Activated CD4-positive, alpha-beta T cell treated with anti-CD3 and anti-CD28 coated beads for 48 hours (primary cell): ENCODE measurements at regions not wholly inside any gene's neighbourhood (a gene's known extent, or its start where the extent isn't known, plus 50 kb on each side); places are given as distances from the start of the nearest gene placed in this dataset.

Source experiments
- DNase-seq: peaks from one replicate; pipeline ENCODE4 v3.0.0-alpha.2; 2020

DNA sequence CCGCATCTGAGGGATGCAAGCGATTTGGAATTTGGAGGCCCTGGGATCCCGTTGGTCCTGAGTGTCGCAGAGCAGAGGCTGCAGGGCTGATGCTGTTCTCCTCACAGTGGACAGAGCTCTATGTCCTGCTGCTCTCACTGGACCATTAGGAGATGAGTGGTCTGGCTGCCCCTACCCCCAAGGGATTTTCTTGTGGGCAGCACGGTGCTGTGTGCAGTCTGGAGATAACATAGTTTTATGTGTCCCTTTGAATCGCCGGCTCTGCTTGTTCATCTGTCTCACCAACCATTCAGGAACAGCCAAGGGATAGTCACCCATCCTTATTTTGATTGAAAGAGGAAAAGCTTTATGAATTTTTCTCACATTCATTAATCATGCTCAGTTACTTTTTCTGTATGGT lies 49.9 kb downstream of the CHRM3 start:
- DNase-seq: no peak

DNA sequence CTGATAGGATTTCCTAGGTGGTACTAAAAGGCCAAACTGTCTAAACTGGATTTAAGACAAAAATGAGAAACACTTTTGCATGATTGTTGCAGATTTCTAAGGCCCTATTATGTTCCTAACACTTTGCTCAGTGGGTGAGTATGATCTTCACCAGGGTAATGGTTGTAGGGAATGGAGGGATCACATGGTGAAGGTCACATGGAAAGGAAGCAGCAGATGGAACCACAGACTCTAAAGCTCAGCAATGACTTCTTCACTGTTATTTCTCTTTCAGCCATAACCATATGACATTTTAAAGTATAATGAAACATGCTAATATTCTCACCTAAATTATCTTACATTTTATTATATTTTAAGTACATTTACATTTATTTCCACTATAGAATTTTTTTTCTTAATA lies 51.5 kb downstream of the CHRM3 start:
- DNase-seq: no peak

DNA sequence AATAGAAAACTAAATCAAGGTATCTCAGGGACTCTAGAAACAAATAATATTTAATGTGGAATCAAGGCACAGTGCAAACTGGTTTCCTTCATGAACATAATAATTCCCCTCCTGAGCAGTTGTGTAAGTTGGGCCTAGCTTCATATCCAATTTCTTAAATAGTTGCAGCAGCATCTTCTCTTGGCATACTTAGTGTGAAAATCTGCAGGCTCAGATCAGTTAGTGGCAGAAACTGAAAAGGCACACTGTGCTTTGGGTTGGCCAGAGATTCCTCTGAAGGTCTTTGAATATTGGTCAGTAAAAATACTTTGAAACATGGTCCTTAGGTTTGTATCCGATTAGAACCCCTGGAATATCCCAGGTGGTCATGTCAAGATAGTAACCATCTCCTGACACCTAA lies 52.5 kb downstream of the CHRM3 start:
- no peak for DNase-seq

DNA sequence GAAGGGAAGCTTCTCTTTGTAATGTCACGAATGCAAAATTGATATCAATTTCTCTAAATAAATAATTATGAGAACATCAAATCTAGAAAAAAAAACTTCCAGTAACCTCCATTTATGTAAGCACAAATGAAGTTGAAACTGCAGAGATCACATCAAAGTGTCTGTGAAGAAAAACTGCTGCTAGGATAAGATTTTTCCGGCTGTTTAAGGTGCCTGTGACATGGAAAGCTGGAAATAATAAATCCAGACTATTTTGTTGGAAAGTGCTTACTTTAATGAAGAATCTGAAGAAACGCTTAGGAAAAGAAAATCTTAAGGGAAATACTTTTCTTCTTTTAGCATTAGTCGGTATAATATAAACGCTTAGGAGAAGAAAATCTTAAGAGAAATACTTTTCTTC lies 57.0 kb downstream of the CHRM3 start:
- DNase-seq: no peak

DNA sequence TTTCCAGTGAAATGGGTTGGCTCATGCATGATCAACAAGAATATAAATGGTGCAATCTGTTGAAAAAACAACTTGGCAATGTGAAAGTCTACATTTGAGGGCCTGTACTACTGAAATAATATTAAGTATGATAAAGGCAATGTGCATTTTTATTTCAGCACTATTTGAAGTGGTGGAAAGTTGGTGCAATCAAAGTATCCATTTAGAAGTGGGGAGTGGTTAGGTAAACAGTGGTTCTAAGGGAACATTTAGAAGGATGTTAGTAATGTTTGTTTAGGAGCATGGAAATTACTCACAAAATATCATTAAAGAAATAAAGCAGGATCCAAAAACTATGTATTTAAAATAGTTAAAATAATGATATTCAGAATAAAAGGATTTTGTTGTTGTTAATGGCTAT lies 60.2 kb downstream of the CHRM3 start:
- no peak for DNase-seq

DNA sequence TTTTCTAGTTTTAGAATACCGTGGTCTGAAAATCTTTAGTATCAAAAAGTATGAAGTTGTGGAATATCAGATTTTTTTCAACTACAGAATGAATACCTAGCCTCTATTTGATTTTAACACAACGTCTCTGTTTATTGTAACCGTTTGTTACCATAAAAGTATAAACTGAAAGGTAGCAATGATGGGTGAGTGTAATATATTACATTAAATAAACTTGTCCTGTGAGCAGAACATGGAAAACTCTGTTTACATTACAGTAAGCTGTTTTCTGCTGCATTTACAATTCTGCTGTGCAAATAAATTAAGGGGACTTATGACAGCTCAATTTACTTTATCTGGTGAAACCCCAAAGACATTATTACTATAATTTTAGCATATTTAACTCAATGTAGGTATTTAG lies 62.5 kb downstream of the CHRM3 start:
- DNase-seq: no peak

DNA sequence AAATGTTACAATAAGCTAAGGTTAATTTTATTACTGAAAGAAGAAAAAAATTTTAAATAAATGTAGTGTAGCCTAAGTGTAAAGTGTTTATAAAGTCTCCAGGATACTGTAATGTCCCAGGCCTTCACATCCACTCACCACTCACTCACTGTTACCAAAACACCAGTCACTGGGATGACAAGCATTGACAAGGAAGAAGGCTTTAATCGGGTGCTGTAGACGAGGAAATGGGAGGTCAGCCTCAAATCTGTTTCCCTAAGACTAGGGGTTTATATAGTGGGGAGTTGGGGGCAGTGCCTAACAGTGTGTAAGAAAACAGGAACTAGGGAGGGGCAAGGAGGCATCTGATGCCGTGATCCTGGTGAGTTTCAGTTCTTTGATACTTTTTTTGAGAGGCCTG lies 69.4 kb downstream of the CHRM3 start:
- DNase-seq: no peak

DNA sequence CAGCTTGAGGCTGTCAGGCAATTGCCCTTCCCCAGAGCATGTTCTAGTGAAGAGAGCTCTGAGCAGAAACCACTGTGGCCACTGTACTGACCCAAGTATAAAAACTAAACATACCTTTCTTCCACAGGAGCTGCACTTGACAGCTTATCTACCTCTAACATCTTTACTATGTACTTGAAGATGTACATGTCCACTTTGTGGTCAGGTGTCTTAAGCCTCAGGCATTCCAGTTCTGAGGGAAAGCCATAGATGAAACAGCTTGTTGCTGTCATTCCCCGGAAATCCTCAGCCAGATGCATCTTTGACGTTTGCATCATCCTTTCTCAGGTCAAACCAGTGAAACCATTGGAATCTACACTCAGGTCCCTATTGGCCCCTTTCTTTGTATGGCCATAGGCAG lies 70.4 kb downstream of the CHRM3 start:
- no peak for DNase-seq

DNA sequence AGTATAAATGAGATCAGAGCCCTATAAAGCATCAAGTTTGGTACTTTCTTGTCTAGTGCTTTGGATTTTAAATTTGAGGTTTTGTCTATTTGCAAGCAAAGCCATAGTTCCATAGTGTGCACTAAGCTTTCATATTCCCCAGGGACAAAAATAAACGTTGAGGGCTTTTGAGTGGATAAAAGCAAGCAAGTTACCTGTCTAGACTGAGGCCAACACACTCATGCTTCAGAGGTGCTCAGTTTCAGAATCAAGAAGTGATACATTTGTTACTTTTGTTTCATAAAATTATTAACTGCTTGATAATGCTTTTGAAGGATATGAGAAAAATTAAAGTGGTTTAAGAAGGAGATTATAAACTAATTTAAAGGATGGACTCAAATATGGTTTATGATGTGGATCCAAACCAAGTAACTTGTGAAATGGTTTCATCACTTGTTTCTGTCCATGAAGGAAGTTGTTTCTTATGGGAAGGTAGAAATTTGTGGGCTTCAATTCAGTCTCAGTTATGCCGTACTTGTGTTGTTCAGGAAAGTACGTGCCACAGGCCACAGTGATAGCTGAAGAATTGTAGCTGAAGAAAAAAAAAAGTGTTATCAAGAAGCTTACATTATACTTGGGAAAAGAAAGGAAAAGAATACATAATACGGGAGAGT lies 71.2 kb downstream of the CHRM3 start:
- no peak for DNase-seq

DNA sequence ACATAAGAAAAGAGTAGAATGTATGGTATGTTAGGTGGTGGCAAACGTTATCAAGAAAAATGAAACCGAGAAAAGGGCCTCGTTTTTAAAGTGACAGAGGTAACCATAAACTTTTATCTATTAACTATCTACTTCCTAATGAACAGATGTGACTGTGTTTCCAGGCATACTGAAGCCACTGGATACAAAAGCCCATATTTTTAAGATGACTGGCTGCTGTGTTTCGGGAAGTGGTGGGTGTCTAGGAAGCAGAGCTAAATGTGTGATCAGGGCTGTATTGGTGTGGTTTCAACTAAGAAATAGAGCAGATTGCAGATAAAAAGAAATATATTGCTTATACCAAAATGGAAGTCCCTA lies 71.8 kb downstream of the CHRM3 start:
- no peak for DNase-seq

DNA sequence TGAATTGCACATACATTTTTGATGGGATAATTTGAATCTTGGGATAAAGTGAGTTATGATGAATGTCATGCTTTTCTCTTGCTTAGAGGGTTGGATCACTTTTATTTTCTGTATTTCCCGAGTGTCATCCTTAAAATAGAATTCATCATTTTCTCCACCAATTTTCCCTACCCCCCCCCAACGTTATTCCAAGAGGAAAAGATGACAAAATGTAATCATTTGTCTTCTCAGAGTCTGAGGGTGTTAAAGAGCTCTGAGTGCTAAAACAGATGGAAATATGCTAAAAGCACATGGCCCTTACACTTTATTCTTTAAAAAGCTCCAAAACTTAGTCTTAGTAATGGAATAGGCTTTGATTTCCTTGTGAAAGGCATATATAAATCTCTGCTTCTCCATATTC lies 81.4 kb downstream of the CHRM3 start:
- no peak for DNase-seq

DNA sequence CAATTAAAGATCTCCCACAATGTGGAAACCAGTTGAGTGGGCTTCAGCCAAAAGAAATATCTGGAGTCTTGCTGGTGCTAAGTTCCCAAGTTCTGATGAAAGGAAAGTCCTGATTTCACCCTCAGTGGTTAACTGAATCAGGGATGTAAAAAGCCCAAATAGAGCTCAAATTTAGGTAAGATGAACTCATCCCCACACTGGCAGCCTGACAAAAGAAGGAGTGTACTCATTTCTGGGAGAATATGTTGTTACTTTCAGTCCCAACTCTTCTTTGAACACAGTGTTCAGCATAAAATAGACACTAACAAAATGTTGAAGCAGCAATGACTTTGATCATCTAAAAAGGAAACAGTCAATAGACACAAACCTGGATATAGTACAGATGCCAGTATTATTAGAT lies 91.7 kb downstream of the CHRM3 start:
- DNase-seq: no peak

DNA sequence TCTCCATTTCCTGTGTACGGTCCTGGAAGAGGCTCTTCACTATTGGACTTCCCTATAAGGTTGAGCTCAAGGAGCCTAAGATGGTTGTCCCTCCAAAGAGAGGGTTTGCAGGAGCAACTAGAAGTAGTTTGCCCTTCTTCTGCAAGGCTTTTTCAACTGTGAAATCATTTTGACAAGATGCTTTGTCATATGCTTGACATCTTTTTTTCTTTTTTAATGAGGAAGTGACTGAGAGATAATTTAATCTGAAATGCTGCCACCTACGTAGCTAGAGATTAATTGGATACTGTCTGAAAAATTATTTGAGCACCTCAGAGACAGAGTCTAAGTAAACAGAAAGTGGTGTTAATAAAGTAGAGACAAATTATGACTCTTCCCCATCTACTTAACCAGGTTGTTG lies 97.0 kb downstream of the CHRM3 start:
- no peak for DNase-seq

DNA sequence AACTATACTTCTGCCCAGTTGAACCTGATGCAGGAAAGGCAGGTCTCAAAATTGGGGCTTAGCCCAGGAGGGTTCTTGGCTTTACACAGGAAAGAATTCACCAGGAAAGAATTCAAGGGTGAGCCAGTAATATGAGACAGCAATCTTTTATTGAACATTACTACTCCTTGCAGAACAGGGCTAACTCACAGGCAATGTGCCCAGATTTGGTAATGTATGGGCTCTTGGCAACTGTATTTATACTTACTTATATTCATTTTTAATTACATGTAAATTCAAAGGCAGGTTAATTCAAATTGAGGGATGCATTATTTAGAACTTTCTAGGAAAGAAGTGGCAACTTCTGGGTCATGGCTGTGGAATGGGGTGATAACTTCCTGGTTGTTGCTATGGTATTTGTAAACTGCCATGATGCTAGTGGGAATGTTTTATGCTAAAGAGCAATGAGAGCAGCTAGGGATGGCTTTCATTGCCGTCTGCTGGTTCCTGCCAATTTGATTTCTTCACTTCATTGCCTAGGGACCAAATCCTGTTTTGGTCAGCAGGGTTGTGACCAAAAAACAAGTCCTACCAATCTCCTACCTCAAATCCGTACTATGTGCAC lies 107.5 kb downstream of the CHRM3 start:
- no peak for DNase-seq

DNA sequence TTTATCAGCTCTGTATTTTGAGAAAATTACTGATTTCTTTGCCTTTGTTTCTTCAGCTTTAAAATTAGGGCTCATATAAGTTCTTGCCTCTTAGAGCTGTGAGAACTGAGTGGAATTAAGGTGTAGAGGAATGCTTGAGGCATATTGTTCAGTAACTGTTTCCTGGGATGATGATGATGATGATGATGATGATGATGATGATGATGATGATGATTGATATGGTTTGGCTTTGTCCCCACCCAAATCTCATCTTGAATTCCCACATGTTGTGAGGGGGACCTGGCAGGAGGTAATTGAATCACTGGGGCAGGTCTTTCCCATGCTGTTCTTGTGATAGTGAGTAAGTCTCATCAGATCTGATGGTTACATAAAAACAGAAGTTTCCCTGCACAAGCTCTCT lies 118.7 kb downstream of the CHRM3 start:
- DNase-seq: no peak

DNA sequence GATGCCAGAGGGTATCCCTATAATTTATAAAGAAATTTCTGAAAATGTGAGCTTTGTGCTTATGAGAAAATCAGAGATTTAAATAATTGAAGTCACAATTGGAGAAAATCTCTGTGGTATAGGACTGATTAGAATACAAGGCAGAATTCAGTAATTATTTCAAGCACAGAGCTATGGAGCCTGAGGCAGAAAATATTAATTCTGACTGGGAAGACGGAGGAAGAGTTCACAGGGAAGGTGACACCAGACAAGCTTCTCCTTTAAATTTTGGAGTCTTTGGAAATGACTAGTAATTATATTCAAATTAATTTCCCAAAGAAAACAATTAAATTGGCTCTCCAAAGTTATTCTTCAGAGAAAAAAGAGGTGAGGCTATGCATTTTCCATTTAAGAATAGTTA lies 121.5 kb downstream of the CHRM3 start:
- no peak for DNase-seq

DNA sequence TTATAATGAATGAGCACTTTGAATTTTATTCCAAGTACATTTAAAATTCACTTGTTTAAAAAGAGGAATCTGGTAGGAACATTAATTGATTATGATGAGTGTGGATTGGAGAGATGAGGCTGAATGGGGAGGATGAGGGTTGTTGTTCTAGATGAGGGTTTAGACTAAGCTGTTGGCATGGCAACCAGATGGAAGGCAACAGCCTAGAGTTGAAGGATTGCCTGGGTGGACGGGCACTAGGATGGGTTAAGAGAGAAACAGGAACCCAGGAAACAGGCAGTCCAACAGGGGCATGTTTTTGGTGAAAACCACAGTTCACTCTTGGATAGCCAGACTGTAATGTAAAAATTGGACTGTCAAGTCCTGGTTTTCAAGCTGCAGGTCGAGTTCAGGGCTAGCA lies 125.5 kb downstream of the CHRM3 start:
- DNase-seq: no peak

DNA sequence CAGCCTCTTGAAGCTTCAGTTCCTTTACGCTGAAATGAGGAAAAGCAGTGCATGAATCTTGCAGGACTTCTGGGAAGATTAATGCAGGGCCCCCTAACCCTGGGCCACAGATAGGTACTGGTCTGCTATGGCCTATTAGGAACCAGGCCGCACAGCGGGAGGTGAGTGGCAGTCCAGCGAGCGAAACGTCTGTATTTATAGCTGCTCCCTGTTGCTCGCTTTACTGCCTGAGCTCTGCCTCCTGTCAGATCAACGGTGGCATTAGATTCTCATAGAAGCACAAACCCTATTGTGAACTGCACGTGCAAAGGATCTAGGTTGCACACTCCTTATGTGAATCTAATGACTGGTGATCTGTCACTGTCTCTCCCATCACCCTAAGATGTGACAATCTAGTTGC lies 130.2 kb downstream of the CHRM3 start:
- DNase-seq: no peak

DNA sequence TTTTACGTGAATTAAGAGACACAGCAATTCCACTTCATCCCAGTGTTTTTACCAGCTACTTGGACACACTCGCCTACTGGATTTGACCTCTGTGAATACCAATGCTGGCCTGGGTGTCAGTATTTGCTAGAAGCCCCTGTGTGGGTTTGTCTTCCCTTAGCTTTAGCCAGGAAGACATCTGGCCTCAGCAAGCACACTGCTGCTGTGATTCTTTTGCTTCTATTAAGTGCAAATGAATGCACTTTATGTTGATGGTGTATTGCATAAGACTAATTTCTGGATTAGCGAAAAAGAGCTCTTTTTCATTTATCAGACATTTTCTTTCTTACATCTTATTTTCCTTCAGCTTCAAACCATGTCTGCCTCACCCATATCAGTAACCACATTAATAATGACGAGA lies 140.0 kb downstream of the CHRM3 start:
- DNase-seq: no peak

DNA sequence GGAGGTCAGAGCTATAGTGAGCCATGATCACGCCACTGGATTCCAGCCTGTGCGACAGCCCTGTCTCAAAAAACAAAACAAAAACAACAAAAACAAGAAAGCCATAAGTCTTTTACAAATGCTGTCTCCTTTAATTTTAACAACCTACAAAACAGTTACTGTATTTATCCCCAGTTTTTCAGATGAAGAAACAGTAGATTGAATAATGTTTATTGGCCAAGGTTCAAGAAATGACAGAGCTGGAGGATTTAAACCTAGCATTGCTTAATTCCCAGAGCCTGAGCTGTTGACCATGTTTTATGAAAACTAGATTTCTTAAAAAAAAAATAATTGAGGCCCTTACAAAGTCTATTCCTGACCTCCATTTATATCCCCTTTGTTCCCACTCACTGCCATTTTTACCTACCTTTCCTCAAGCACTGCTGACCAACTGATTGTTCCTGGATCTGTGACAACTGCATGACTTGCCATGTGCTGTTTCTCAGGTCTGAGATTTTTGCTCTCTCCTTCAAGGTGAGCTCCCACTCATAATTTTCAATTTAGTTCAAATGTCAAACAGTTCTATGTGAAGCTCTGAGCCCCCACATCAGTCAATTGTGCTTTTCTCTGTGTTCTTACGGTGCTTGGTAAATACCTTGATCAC lies 140.8 kb downstream of the CHRM3 start:
- DNase-seq: no peak

DNA sequence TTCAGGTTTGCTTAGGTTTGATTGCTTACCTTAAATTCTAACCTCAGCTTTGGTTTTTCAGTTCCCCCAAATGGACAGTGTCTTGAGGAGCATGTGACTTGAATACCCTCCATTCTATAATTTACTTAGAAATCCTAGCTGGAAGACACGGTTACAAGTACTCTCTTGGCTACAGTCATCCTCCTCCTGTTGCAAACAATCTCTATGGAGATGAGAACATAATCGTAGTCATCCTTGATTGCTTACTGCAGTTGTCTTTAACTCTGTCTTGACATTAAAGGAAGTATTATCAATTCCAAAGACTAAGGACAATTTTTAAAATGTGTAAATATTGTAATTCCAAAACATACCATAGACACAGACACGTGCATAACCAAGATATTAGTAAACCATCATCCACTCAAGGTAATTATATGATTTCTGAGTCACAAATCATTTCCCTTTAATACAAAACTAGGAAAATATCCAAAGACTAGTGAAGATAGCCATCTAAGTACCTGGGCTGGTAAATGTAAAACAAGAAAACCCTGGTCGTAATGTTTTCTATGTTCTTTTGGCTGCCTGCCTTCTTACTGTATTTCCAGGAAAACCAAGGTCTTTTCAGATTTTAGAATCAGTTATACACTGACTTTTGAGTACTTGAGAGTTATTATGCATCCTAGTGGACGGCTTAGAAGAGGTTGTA lies 149.9 kb downstream of the CHRM3 start:
- DNase-seq: no peak

DNA sequence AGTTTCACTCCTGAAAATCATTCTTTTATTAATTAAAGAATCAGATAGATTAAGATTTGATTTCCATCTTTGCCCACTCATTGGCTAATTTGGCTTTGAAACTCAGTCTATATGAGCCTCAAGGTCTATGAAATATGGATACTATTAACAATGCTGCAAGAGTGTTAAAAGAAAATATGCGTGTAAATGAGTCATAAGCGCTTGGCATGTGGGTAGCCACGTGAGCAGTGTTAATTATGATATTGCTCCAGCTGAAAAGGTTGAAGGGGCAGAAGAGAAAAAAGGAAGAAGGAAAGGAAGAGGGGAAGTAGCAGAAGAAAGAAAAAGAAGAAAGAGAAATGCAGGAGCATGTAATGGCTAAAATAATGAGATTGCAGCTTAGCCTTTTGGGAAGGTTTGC lies 151.4 kb downstream of the CHRM3 start:
- no peak for DNase-seq

DNA sequence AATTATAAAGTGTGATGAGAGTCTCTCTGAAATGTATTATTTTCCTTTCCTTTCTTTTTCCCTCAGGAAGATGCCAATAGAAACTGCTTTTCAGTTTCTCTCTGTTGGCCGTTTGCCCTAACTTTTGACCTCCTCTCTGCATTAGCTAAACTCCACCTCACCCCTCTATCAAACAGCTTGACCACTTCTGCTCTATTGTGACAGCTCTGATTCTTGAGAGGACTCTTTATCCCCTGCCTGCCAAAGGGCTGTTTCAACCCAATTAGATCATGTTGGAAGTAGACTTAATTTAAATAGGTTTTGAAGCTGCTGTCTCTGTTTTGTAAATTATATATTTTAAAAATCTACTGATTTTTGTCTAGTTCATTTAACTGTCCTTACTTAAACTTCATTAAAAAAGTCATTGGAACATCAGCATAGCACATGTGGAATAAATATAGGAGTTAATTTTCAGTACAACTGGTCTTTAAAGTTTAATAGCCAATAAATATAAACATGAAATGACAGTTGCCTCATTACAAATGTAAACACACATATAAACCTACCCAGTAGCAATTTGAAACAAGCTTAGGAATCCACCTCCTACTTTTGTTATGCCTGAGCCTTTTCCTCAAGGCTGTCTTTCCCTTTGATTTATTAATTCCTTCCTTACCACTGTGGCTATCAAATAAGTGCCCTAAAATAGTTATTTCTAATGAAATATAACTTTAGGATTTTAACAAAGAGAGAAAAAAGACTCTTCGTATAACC lies 152.0 kb downstream of the CHRM3 start:
- DNase-seq: no peak

DNA sequence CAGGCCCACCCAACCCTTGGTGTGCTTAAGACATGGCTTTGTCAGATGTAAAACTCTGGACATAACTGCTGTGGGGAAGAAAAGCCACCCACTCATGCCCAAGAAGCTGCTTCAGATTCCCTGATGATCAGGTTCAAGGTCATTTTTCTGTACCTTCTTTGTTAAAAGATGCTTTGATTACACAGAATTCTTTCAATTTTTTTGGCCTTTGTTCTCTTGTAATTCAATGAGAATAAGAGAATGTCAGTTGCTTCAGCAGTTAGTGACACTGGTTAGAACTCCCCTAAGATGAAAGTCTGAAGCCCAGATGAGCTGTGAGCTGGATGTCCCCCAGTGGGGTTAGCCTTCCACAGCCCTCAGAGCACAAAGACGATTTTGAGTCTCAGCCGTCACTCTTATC lies 152.7 kb downstream of the CHRM3 start:
- DNase-seq: no peak
